GM19397 (cell line): ENCODE measurements at regions not wholly inside any gene's neighbourhood (a gene's known extent, or its start where the extent isn't known, plus 50 kb on each side); places are given as distances from the start of the nearest gene placed in this dataset.
"Not testable (repeated sequence)": the region's sequence is repeated elsewhere in the genome, so short reads cannot be mapped to it uniquely, and the experiment has no call there.

ENCODE experiments used
- ATAC-seq: cut with Tn5 transposase; IDR thresholded peaks from one replicate; pipeline ENCODE4 v1.9.1; 2021; ENCODE audit warnings: mild to moderate bottlenecking, moderate library complexity; ENCODE audit not compliant: unreplicated experiment

DNA sequence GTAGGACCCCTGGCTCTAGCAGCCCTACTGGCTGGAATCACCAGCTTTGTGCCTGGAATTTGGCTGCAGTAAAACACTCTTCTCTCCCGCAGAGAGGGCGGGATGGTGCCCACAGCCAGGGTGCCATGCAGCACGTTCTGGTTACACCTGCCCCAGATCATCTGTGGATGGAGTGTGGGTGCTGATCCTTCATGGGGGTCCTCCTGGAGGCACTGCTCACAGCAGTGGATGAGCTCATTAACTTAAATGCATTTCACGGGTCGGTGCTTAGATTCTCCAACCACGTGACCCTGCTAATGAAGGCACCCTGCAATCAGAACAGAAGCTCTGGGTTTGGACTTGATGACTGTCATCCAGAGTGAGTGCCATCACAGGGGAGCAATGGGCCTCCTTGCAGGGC, 138.6 kb upstream of the AFDN start:
- no peak for ATAC-seq

DNA sequence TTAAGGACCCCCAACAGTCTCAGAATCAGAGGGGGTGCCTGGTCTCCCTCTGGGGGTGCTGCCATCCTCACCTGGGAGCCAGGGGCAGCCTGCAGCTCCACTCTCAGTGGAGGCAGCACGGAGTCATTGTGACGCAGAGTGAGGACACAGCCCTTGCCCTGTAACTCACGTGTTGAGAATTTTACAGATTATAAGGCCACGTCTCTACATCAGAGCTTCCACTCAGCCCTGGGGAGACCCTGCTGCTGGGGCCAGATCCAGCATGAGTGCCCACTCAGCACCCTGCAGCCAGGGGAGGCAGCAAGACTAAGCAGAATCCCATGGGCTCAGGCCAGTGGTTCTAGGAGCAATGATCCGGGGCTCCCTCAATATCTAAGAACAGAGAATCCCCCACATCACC, 137.4 kb upstream of the AFDN start:
- no peak for ATAC-seq

DNA sequence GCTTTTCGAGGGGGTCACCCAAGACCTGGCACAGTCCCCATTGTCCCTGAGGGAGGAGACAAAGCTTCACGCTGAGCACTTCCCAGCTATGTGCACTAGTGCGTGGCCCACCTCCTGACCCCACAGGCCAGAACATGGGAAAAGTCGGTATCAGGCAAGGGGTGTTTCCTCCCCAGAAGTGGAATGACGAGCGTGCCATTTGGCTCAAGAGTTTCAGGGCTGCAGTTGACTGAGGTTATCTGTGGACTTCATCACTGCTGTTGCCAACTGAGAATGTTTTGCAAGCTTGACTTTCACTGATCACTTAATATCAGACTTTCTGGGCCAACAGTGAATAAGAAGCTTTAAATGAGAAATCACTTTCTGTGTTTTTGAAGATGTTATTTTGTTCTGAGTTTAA, 137.0 kb upstream of the AFDN start:
- ATAC-seq, result no peak

DNA sequence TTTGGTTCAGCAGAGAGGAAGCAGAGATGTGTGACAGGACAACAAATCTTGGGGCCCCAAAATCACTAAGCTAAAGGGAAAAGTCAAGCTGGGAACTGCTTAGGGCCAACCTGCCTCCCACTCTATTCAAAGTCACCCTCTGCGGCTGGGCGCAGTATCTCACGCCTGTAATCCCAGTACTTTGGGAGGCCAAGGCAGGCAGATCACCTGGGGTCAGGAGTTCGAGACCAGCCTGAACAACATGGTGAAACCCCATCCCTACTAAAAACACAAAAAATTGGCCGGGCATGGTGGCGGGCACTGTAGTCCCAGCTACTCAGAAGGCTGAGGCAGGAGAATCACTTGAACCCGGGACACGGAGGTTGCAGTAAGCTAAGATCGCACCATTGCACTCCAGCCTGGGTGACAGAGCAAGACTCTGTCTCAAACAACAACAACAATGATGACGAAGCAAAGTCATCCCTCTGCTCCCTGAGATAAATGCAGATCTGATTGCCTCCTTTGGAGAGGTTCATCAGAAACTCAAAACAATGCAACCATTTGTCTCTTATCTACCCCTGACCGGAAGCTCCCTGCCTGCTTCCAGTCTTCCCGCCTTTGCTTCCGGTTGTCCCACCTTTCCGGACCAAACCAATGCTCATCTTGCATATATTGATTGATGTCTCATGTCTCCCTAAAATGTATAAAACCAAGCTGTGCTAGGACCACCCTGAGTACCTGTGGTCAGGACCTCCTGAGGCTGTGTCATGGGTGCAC, 136.4 kb upstream of the AFDN start:
- not testable (repeated sequence) for ATAC-seq

DNA sequence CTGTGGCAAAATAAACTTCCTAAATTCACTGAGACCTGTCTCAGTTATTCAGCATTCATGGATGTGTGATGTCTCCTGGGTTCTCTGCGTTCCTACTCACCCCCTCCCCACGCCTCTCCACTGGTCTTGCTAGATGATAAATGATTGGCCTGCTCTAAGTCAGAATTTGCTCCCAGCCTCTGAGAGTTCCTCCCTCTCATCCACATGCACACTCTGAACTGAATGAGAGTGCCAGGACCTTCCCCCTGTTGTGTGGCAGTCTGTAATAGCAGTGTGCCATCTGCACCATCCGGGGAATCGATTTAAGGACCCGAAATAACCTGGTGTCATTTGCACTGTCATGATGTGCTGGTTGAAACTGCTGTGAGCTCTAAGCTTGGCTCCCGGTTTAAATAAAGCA, 135.8 kb upstream of the AFDN start:
- ATAC-seq, result no peak

DNA sequence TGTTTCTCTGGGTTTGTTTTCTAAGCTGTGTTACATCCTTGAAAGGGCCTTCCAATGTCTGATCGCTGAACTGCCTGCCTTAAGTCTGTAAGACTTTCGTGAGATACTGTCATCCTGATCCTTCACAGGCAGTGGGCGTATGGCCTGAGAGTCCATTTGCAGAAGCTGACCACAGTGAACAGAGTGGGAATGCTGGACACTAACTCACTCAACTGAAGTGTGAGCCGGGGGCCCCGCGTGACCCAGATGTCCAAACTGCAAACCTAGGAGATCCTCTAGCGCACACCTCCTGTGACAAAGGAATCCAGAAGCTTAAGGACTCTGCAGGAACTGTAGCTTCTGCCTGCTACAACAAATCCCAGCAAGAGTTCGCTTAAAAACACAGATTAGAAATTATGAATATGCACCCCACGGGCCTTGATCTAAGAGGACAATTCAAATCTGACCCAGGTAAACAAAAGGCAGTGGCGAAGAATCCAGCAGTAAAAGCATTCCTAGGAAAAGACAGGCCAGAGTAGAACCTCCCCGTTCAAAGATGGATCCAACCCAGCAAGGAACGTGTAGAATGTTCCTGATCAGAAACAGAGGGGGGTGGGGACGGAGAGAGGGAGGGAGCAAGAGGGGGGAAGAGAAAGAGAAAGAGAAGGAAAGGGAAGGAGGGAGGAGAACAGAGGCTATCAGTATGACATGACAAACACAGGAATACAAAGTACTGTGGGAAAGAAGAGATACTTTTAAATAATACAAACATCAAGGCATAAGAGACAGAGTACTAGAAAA, 135.0 kb upstream of the AFDN start:
- ATAC-seq, result no peak

DNA sequence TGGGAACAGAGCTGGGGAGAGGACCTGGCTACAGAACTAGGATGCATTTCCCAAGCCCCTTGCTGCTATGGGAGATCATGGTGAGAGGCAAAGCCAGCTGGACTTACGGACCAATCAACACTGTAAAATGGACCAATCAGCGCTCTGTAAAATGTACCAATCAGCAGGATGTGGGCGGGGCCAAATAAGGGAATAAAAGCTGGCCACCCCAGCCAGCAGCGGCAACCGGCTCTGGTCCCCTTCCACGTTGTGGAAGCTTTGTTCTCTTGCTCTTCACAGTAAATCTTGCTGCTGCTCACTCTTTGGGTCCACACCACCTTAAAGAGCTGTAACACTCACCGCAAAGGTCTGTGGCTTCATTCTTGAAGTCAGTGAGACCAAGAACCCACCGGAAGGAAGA, 133.2 kb upstream of the AFDN start:
- ATAC-seq, result not testable (repeated sequence)

DNA sequence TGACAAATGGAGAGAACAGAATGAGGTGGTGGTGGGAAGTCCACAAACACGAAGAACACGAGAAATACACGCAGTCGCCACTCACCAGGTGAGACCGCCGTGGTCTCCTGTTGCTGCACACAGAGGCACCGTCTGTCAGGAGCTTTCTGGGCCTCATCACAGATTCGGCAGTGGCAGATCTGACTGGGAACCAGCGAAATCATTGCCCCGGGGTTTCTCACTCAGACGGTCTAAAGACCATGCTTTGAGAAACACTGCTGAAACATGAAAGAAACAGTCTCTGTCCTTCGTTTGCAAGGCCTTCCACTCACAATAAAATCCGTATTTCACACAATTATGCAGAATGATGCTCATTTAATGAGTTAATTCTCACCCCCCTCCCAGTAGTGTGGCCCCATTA, 130.9 kb upstream of the AFDN start:
- no peak for ATAC-seq

DNA sequence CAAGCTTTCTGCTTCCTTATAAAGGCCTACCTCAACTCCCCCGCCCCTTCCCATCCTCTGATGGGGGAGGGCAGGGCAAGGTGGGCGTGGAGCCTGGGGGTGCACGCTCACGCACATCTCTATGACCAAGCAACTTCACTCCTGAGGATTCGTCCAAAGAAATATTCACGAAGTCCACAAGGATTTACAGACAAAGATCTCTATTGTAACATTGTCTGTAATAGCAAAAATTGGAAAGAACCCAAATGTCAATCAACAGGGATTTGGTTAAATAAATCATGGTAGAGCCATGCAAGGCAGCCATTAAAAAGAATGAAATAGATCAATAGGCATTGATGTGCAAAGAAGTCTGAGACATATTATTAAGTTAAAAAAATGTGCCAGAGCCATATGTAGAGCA, 130.4 kb upstream of the AFDN start:
- ATAC-seq, result no peak

DNA sequence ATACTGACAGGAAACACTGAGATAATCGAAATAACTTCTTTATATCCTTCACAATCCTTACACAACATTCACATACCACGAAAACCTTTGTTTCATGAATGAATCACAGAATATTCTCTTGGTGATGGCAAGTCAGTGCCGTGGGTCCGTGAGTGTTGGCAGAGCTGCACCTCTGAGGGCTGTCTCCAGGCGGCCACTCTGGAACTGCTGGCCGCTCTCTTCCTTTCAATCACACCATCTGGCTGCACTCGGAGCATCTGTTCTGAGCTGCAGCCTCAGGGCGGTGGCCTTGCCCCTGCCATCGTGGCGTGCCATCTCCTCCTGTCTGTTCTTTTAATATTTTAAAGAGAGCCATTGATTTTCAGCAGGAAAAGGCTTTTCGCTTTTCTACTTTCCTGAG, 129.4 kb upstream of the AFDN start:
- ATAC-seq, result no peak

DNA sequence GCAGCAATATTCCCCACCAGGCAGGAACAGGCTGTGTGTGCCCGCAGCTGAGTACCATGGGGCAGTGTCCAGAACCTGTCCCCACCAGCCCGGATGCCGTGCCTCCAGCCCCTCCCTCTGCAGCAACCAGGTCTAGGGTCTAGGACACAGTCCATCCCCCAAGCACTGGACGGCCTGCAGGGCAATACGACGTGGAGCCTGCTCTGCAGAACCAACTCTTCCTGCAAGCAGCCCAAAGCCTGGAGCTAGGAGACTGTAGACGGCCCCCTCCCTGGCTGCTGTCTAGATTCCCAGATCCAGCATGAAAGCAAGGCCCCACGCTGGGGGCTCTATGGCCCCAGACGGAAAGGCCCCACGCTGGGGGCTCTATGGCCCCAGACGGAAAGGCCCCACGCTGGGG, 128.2 kb upstream of the AFDN start:
- ATAC-seq, result no peak

DNA sequence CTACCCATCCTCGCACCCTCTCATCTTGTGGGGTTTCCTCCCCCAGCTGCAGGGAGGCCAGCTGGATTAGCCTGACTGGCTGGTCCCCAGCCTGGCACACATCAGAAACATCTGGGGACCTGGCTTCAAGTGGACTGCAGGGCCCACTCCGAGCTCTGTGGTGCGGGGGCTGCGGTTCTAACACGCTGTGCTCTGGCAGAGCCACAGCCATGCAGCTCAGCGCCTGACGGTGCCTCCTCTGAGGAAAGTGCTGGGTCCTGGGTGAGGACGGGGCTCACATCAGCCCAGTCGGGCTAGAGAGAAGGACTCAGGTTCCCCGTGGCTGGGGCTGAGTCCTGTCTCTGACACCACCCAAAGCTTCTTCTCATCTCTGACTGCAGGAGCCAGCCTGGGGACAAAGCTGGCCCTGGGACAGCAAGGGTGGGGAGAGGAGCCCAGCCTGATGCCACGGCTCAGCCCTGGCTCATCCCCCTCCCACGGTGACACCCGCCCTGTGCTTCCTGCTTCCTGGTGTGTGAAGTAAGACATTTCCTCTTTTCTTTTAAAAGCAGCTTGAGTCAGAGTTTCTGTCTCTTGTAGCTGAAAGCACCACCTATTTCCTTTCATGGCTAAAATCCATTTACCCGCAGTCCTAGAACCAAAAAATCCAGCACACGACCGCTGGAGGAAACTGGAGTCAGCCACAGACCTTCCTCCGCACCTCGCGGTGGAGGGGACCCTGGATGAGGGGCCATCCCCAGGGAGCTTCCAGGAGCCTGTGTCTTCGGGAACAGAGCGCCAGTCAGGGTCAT, 127.4 kb upstream of the AFDN start:
- ATAC-seq, result peak; percentile 86

DNA sequence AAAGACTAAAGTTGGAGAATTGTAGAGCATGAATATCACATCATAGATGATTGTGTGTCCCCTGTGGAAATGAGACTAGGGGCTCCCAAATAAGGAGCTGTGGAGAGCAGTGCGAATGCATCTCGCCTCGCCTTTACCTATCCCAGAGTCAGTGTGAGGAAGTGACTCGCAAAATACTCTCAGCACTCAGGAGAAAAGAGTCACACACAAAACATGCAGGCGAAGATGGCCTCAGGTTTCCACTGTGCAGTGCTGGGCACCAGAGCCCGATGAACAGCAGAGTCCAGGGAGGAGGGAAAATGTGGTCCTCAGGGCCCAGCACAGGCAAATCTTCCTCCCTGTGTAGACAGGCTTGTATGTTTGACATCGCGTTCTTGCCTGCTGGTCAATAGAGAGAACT, 126.5 kb upstream of the AFDN start:
- no peak for ATAC-seq

DNA sequence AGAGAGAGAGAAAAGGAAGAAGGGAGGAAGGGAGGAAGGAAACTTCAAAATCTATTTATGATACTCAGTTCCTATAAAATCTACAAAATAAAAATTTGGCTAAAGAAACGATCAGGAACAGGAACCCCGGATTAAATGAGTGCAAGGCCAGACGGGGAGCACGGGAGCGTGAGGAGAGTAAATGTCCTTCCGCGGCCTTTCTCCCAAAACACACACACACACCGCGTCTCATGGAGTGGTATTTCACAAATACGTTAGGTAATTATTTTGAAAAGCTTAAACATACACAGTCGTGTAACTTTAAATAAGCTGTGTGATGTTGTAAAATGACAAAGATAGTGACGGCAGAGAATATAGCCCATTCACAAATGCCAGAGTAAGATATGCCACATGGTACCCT, 125.7 kb upstream of the AFDN start:
- ATAC-seq, result no peak

DNA sequence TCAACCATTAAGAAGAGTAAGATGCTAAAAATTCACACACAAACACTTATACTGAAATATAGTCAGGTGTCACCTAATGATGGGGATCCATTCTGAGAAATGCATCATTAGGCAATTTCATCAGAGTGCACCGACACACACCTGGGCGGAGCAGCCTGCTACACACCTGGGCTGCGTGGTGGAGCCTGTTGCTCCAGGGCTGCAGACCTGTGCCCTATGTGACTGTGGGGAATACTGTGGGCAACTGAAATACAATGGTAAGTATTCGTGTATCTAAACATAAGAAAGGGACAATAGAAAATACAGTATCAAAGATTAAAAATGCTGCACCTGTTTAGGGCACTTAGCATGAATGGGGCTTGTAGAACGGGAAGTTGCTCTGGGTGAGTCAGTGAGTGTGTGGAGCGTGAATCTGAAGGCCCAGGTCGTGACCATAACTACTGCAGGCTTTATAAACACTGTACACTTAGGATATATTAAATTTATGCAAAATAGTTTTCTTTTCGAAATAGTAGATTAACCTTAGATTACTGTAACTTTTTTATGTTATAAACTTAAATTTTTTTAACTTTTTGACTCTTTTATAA, 124.4 kb upstream of the AFDN start:
- no peak for ATAC-seq

DNA sequence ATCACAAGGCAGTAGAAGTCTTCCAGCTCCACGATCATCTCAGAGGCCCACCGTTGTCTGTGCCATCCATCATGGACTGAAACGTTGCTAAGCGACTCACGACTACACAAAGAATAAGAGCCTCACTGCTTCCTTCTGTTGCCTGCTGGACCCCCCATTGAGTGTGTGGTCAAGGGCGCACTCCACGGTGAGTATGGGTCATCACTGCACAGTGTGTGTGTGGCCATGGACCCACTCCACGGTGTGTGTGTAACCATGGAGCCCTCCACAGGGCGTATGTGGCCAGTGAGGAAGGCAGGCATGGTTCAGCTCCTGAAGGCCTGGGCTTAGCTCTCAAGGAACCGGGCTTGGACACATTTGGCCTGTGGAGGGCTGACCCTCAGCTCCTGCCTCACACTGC, 123.4 kb upstream of the AFDN start:
- ATAC-seq, result no peak

DNA sequence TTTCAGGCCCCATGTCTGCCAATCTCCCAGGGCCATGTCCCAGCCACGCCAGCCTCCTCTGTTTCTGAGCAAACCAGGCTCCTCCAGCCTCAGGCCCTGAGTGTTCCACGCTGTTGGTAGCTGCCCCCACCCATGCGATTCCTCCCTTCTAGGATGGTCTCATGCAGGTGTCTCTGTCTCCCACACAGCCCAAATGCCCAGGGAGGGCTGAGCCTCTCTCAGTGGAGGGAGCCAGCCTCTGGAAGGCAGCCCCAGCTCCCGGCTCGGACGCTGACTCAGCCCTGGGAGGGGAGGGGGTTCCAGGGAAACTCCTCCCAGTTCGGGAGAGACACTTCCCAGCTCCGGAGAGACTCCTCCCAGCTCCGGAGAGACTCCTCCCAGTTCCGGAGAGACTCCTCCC, 122.9 kb upstream of the AFDN start:
- ATAC-seq, result no peak

DNA sequence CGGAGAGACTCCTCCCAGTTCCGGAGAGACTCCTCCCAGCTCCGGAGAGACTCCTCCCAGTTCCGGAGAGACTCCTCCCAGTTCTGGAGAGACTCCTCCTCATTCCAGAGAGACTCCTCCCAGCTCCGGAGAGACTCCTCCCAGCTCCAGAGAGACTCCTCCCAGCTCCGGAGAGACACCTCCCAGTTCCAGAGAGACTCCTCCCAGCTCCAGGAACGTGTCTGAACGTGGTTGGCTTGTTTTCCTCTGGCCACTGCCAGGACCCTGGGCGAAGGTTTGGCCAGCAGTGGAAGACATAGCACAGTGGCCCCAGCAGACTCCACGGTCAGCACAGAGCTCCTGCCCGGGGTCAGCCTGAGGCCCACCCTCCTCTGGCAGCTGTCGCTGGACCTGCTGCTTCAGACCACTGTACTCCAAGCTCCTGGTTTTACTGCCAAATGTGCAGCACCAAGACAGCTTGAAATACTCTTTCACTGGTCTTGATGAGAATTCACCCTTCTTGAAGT, 122.3 kb upstream of the AFDN start:
- no peak for ATAC-seq

DNA sequence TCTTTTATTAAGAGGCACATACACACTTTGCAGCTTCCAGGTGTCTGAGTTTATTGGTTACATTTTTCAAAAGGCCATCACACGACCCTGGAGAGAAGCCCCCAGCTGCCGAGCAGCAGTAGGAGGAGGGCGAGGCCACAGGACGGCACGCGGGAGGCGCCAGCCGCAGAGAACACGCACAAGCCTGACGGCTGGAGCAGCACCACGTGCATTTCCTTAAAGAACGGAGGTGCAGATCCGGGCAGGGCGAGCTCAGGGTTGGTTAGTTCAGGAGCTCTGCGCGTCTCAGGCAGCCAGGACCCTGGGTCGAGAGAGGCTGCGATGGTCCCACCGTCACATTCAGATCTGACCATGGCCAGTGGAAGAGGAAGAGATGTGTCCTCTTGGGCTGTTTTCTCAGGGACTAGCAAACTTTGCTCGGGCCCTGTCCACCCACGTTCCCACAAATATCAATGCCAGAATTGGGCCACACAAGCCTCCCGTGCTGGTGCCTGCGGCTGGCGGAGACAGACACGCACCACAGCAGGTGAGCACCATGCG, 121.4 kb upstream of the AFDN start:
- ATAC-seq, result no peak

DNA sequence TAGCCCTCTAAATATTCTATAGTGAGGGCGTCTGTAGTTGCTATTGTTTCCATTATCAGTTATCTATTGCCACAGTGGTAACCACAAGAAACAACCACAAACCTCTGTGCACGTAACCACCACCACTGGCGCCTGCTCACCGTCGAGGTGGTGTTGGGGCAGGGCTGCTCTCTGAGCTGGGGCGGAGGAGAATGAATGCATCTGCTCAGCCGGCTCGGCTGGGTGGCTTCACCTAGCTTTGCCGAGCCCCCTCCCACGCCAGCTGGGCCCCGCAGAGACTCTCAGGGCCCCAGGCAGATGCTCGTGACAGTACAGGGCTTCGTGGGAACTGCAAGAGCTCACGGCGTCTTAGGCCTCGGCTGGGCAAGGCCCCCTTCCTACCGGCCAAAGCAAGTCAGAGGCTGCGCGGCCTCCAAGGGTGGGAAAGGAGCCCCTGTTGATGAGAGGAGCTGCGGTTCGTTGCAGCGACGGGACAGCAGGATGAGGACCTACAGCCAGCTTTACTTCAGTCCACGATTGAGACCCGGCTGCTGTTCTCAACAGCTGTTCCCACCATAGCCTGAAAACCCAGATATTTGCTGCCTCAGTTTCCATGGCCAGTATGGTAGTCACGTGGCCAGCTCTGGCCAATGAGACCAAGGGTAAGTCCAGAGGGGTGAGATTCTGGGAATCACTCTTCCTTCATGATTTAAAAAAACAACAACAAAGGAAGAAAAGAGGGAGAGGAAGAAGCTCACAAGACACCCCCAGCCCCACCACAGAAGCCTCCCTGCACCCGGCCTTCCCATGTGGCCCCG, 120.2 kb upstream of the AFDN start:
- ATAC-seq, result peak; percentile 90
